Lower lobe of right lung (tissue), 2 donors: ENCODE measurements at regions not wholly inside any gene's neighbourhood (a gene's known extent, or its start where the extent isn't known, plus 50 kb on each side); places are given as distances from the start of the nearest gene placed in this dataset.

Source experiments
- ATAC-seq, 2 donors: fragments of 200-7000 bp; cut with Tn5 transposase; one replicate each; pipeline ENCODE4 v1.9.1; 2020 to 2022; ENCODE audit warnings: mild to moderate bottlenecking in 2 of 2, moderate library complexity in 2 of 2
- DNase-seq: peaks from one replicate; pipeline ENCODE4 v3.0.0-alpha.2; 2020
- H3K27ac ChIP-seq: fragments of 200-600 bp; one replicate; pipeline ENCODE4 v1.8.0; 2022
- H3K27me3 ChIP-seq: fragments of 200-600 bp; one replicate; pipeline ENCODE4 v1.8.0; 2022; ENCODE audit warnings: low read depth
- H3K36me3 ChIP-seq: fragments of 200-600 bp; one replicate; pipeline ENCODE4 v1.8.0; 2022; ENCODE audit warnings: mild to moderate bottlenecking
- H3K4me1 ChIP-seq: fragments of 200-600 bp; one replicate; pipeline ENCODE4 v1.8.0; 2022
- H3K4me3 ChIP-seq: fragments of 200-600 bp; one replicate; pipeline ENCODE4 v1.8.0; 2022; ENCODE audit warnings: mild to moderate bottlenecking
- H3K9me3 ChIP-seq: fragments of 200-600 bp; one replicate; pipeline ENCODE4 v1.8.0; 2022
- intact Hi-C: fragments of 100-400 bp; cut with DNase I; formaldehyde crosslinking; loops from one replicate; pipeline ENCODE4 v1.11.0; 2022
- TF ChIP-seq, protein P1 (sequence below): fragments of 200-600 bp; IDR thresholded peaks from one replicate; pipeline ENCODE4 v1.8.0; 2022; ENCODE audit warnings: antibody characterized with exemption, mild to moderate bottlenecking
- donor health status: DM: no; HTN: yes; CAD: no; lungs with severe emphysema.

GRCh38 chr6:56005426-56005825, 130.0 kb upstream of the BMP5 start:
- TF ChIP-seq, protein P1, sequence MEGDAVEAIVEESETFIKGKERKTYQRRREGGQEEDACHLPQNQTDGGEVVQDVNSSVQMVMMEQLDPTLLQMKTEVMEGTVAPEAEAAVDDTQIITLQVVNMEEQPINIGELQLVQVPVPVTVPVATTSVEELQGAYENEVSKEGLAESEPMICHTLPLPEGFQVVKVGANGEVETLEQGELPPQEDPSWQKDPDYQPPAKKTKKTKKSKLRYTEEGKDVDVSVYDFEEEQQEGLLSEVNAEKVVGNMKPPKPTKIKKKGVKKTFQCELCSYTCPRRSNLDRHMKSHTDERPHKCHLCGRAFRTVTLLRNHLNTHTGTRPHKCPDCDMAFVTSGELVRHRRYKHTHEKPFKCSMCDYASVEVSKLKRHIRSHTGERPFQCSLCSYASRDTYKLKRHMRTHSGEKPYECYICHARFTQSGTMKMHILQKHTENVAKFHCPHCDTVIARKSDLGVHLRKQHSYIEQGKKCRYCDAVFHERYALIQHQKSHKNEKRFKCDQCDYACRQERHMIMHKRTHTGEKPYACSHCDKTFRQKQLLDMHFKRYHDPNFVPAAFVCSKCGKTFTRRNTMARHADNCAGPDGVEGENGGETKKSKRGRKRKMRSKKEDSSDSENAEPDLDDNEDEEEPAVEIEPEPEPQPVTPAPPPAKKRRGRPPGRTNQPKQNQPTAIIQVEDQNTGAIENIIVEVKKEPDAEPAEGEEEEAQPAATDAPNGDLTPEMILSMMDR: no peak
- H3K27me3 ChIP-seq: no peaks in the 10 kb centered on the region

DNA sequence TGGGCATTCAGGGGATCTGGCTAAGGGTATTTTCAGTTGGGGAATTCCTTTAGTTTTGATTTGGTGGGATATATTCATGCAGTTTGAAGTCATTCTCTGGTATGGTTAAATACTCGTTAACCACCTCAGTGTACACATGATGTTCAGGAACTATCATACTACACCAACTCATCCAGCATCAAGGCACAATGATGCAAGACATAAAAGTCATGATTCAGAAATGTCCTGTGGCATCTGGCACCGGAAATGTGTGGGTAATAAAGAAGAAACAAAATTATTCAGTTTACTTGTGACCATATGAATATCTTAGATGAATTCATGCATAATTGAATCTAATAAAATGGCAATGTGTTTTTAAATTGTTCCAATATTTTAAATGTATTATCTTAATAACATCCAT, 129.0 kb upstream of the BMP5 start:
- Histone ChIP-seq H3K36me3 (no peaks in the 10 kb centered on the region), H3K27ac (no peak overlapping the region), H3K4me3 (no peak overlapping the region), H3K9me3 (no peaks in the 10 kb centered on the region), H3K27me3 (no peaks in the 10 kb centered on the region), H3K4me1 (no peaks in the 10 kb centered on the region)
- intact Hi-C loops: no loop called here
- ATAC-seq: no peak
- no peak for DNase-seq
- TF ChIP-seq, protein P1: no peak

More at GRCh38 chr6:56005426-56005825, 130.0 kb upstream of the BMP5 start:
- Histone ChIP-seq H3K4me1 (no peaks in the 10 kb centered on the region), H3K4me3 (no peak overlapping the region), H3K9me3 (no peaks in the 10 kb centered on the region), H3K27ac (no peak overlapping the region), H3K36me3 (no peaks in the 10 kb centered on the region)
- DNase-seq (no peak), ATAC-seq (no peak)
- intact Hi-C loops: no loop called here

- Histone ChIP-seq H3K4me1 (no peaks in the 10 kb centered on the region), H3K27me3 (no peaks in the 10 kb centered on the region), H3K36me3 (no peaks in the 10 kb centered on the region), H3K4me3 (no peak overlapping the region), H3K27ac (no peak overlapping the region), H3K9me3 (no peaks in the 10 kb centered on the region)
- ATAC-seq (no peak), DNase-seq (no peak)
- TF ChIP-seq, protein P1: no peak
- intact Hi-C loops: no loop called here
Observed at GRCh38 chr6:56003616-56004015, 128.2 kb upstream of the BMP5 start.

DNA sequence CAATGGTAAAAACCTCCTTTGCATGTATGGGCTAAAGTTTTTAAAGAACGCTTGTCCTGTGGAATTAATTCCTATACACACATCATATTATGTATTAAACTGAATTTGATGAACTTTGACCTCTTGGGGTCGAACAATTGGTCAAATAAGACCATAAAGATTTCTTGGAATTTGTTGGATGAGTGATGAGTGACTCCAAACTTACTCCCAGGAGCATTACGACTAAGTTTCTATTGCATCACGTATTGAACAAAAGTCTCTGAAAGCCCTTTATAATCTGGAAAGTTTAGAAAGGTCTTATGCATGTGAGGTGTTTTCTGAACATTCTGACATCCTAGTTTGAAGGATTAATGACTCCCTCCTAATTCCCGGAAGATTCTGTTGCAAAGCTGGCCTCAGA, 126.9 kb upstream of the BMP5 start:
- Histone ChIP-seq H3K27me3 (no peaks in the 10 kb centered on the region), H3K9me3 (no peaks in the 10 kb centered on the region), H3K4me1 (no peaks in the 10 kb centered on the region), H3K4me3 (no peak overlapping the region), H3K27ac (no peak overlapping the region), H3K36me3 (no peaks in the 10 kb centered on the region)
- intact Hi-C loops: no loop called here
- DNase-seq (no peak), ATAC-seq (no peak)
- TF ChIP-seq, protein P1: no peak

DNA sequence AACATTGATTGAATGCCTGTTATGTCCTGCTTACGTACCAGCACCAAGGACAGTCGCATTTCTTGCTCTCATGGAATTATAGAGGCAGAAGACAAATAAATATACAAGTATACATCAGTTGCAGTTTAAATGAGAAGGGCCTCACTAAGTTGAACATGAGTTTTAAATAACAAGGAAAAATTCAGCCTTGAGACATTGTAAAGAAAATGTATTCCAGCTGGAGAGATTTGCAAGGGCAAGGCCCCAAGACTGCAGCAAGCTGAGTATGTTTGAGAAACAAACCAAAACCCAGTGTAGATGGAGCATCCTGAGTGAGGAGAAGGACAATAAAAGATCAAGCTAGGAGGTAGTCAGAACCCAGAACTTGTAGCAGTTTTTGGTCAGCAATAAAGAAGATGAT, 123.2 kb upstream of the BMP5 start:
- no peak for DNase-seq
- H3K36me3 ChIP-seq: no peaks in the 10 kb centered on the region
- ATAC-seq: no peak

More for the DNA sequence above, 123.2 kb upstream of the BMP5 start:
- Histone ChIP-seq H3K27me3 (no peaks in the 10 kb centered on the region), H3K27ac (no peak overlapping the region), H3K9me3 (no peaks in the 10 kb centered on the region), H3K4me3 (no peak overlapping the region), H3K4me1 (no peaks in the 10 kb centered on the region)
- intact Hi-C loops: no loop called here
- TF ChIP-seq, protein P1: no peak
